Left ventricle myocardium superior (tissue), 1 donor: ENCODE measurements at regions not wholly inside any gene's neighbourhood (a gene's known extent, or its start where the extent isn't known, plus 50 kb on each side); places are given as distances from the start of the nearest gene placed in this dataset.

Experiments used
- ATAC-seq: fragments of 200-7000 bp; cut with Tn5 transposase; one replicate; pipeline ENCODE4 v1.9.1; 2020; ENCODE audit warnings: mild to moderate bottlenecking, moderate library complexity
- DNase-seq: peaks from one replicate; pipeline ENCODE4 v3.0.0-alpha.2; 2020
- intact Hi-C: fragments of 100-400 bp; cut with micrococcal nuclease; formaldehyde crosslinking; loops from one replicate; pipeline ENCODE4 v1.11.0; 2022
- donor health status: DM: no; HTN: yes; CAD: no; lungs with severe emphysema.

- no peak for ATAC-seq
These were observed 435.1 kb upstream of the PCDH20 start for GRCh38 chr13:61850794-61851193.

GRCh38 chr13:61838568-61838967 is 422.9 kb upstream of the PCDH20 start:
- DNase-seq (no peak), ATAC-seq (no peak)
- intact Hi-C loops: no loop called here

More at GRCh38 chr13:61850794-61851193, 435.1 kb upstream of the PCDH20 start:
- intact Hi-C loops: no loop called here
- no peak for DNase-seq

GRCh38 chr13:61833228-61833627 is 417.6 kb upstream of the PCDH20 start:
- intact Hi-C loops: no loop called here
- ATAC-seq: no peak
- no peak for DNase-seq

GRCh38 chr13:61831026-61831425 is 415.4 kb upstream of the PCDH20 start:
- DNase-seq (no peak), ATAC-seq (no peak)
- intact Hi-C loops: no loop called here

GRCh38 chr13:61830475-61830874 is 414.8 kb upstream of the PCDH20 start:
- intact Hi-C loops: no loop called here
- ATAC-seq (no peak), DNase-seq (no peak)

GRCh38 chr13:61824168-61824567 is 408.5 kb upstream of the PCDH20 start:
- intact Hi-C loops: no loop called here
- DNase-seq (no peak), ATAC-seq (no peak)

GRCh38 chr13:61812286-61812685 is 396.6 kb upstream of the PCDH20 start:
- DNase-seq (no peak), ATAC-seq (no peak)
- intact Hi-C loops: no loop called here

GRCh38 chr13:61810065-61810464 is 394.4 kb upstream of the PCDH20 start:
- no peak for DNase-seq
- ATAC-seq: no peak
- intact Hi-C loops: no loop called here

- ATAC-seq (no peak), DNase-seq (no peak)
- intact Hi-C loops: no loop called here
These were observed 381.7 kb upstream of the PCDH20 start for GRCh38 chr13:61797397-61797796.

- intact Hi-C loops: no loop called here
- no peak for DNase-seq
These were observed 379.9 kb upstream of the PCDH20 start for GRCh38 chr13:61795580-61795979.

GRCh38 chr13:61779456-61779855 is 363.8 kb upstream of the PCDH20 start:
- ATAC-seq (no peak), DNase-seq (no peak)
- intact Hi-C loops: no loop called here

More at GRCh38 chr13:61795580-61795979, 379.9 kb upstream of the PCDH20 start:
- peak; percentile 78 for ATAC-seq

- no peak for DNase-seq
- ATAC-seq: no peak
- intact Hi-C loops: no loop called here
These were observed 362.9 kb upstream of the PCDH20 start for GRCh38 chr13:61778531-61778930.

- intact Hi-C loops: no loop called here
- ATAC-seq (peak; percentile 70), DNase-seq (no peak)
These were observed 362.2 kb upstream of the PCDH20 start for GRCh38 chr13:61777899-61778298.

- ATAC-seq (peak; percentile 75), DNase-seq (no peak)
These were observed 361.6 kb upstream of the PCDH20 start for GRCh38 chr13:61777271-61777670.

GRCh38 chr13:61774903-61775302 is 359.3 kb upstream of the PCDH20 start:
- ATAC-seq (no peak), DNase-seq (no peak)
- intact Hi-C loops: no loop called here

More at GRCh38 chr13:61777271-61777670, 361.6 kb upstream of the PCDH20 start:
- intact Hi-C loops: no loop called here

- ATAC-seq: no peak
- no peak for DNase-seq
- intact Hi-C loops: no loop called here
These were observed 355.0 kb upstream of the PCDH20 start for GRCh38 chr13:61770681-61771080.

GRCh38 chr13:61768175-61768574 is 352.5 kb upstream of the PCDH20 start:
- ATAC-seq (no peak), DNase-seq (no peak)
- intact Hi-C loops: no loop called here

- ATAC-seq (no peak), DNase-seq (no peak)
- intact Hi-C loops: no loop called here
These were observed 351.0 kb upstream of the PCDH20 start for GRCh38 chr13:61766667-61767058.

- DNase-seq (no peak), ATAC-seq (no peak)
- intact Hi-C loops: no loop called here
These were observed 350.5 kb upstream of the PCDH20 start for GRCh38 chr13:61765940-61766666.

GRCh38 chr13:61765181-61765742 is 349.6 kb upstream of the PCDH20 start:
- ATAC-seq (no peak), DNase-seq (no peak)
- intact Hi-C loops: no loop called here

- no peak for DNase-seq
- no peak for ATAC-seq
- intact Hi-C loops: no loop called here
These were observed 346.0 kb upstream of the PCDH20 start for GRCh38 chr13:61761690-61762089.
